Epithelial cell of proximal tubule (primary cell): ENCODE measurements at regions not wholly inside any gene's neighbourhood (a gene's known extent, or its start where the extent isn't known, plus 50 kb on each side); places are given as distances from the start of the nearest gene placed in this dataset.

Experiments used
- DNase-seq: peaks from one replicate; pipeline ENCODE4 v3.0.0-alpha.2; 2011; ENCODE audit warnings: low read depth
- H3K4me3 ChIP-seq: 2 replicates; pipeline ENCODE4 v1.5.1; 2011; ENCODE audit warnings: low read depth, mild to moderate bottlenecking, low read length
- CTCF ChIP-seq: conservative IDR thresholded peaks from 2 replicates; pipeline ENCODE4 v1.5.1; 2012; ENCODE audit warnings: low read depth, mild to moderate bottlenecking, low read length

GRCh38 chr7:36775676-36776075 lies 51.4 kb upstream of the AOAH start:
- no peak for DNase-seq
- H3K4me3 ChIP-seq = no peak overlapping the region
- no peak for TF ChIP-seq CTCF

GRCh38 chr7:36775061-36775620 lies 50.8 kb upstream of the AOAH start:
- no peak for TF ChIP-seq CTCF
- no peak overlapping the region for H3K4me3 ChIP-seq
- no peak for DNase-seq
